Adrenal gland (tissue), 5 donors: ENCODE measurements at regions not wholly inside any gene's neighbourhood (a gene's known extent, or its start where the extent isn't known, plus 50 kb on each side); places are given as distances from the start of the nearest gene placed in this dataset.

ENCODE experiments used
- POLR2A ChIP-seq, 2 donors: fragments of 450-650 bp; IDR thresholded peaks; one replicate each; pipeline ENCODE4 v1.6.1; 2017; ENCODE audit warnings: antibody characterized with exemption in 2 of 2, mild to moderate bottlenecking in 2 of 2, moderate library complexity in 1 of 2
- TF ChIP-seq, protein P1 (sequence below), 6 experiments: fragments of 450-650 bp in 4 of 6; fragments of 200-600 bp in 2 of 6; sonication (generic) in 1 of 6; IDR thresholded peaks; 1 replicate in 5 of 6; 2 replicates in 1 of 6; pipeline versions ENCODE4 v1.5.1 to v1.8.0; 2016 to 2021; ENCODE audit warnings: antibody characterized with exemption in 6 of 6, mild to moderate bottlenecking in 2 of 6, moderate library complexity in 1 of 6
- donor health status: DM: no; HTN: no; CAD: no.

DNA sequence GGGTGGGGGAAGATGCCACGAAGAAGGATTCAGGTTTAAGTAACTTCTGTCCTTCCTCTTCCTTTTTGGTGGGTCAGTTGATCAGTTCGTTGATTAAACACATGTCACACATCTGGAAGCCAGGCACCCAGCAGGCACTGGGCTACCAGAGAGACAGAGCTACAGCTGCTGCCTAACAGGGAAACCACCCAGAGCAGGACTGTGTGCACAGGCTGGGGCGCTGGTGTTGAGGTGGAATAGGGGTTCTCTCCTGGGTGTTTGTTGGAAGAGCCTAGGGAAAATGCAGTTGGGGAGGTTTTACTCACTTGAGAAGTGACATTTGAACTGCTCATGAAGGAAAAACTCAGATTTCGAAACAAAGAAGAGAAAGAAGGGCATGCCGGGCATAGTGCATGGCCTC, 152.4 kb downstream of the IRX5 start:
- TF ChIP-seq, protein P1, sequence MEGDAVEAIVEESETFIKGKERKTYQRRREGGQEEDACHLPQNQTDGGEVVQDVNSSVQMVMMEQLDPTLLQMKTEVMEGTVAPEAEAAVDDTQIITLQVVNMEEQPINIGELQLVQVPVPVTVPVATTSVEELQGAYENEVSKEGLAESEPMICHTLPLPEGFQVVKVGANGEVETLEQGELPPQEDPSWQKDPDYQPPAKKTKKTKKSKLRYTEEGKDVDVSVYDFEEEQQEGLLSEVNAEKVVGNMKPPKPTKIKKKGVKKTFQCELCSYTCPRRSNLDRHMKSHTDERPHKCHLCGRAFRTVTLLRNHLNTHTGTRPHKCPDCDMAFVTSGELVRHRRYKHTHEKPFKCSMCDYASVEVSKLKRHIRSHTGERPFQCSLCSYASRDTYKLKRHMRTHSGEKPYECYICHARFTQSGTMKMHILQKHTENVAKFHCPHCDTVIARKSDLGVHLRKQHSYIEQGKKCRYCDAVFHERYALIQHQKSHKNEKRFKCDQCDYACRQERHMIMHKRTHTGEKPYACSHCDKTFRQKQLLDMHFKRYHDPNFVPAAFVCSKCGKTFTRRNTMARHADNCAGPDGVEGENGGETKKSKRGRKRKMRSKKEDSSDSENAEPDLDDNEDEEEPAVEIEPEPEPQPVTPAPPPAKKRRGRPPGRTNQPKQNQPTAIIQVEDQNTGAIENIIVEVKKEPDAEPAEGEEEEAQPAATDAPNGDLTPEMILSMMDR (IDR thresholded peaks at IDR 0.05) = no peak
- no peak for TF ChIP-seq POLR2A (IDR thresholded peaks at IDR 0.05)
